Testis (tissue), 2 donors: ENCODE measurements at regions not wholly inside any gene's neighbourhood (a gene's known extent, or its start where the extent isn't known, plus 50 kb on each side); places are given as distances from the start of the nearest gene placed in this dataset.

Source experiments
- CTCF ChIP-seq, 3 experiments: fragments of 450-650 bp in 2 of 3; fragments of 200-600 bp in 1 of 3; sonication (generic) in 1 of 3; IDR thresholded peaks; one replicate each; pipeline ENCODE4 v1.5.1; 2016 to 2019; ENCODE audit warnings: antibody characterized with exemption in 3 of 3, mild to moderate bottlenecking in 2 of 3, moderate library complexity in 1 of 3
- POLR2A ChIP-seq: fragments of 450-650 bp; IDR thresholded peaks from one replicate; pipeline ENCODE4 v1.6.1; 2017; ENCODE audit warnings: antibody characterized with exemption, mild to moderate bottlenecking, moderate library complexity

- TF ChIP-seq CTCF (IDR thresholded peaks at IDR 0.05) (no peak), POLR2A (no peak)
Measured at GRCh38 chr2:210971431-210971830, 415.0 kb downstream of the CPS1 start.
